IPS DF 19.7 (cell line): ENCODE measurements at regions not wholly inside any gene's neighbourhood (a gene's known extent, or its start where the extent isn't known, plus 50 kb on each side); places are given as distances from the start of the nearest gene placed in this dataset.
"Not testable (repeated sequence)": the region's sequence is repeated elsewhere in the genome, so short reads cannot be mapped to it uniquely, and the experiment has no call there.

ENCODE experiments used
- DNase-seq: peaks from one replicate; pipeline ENCODE4 v3.0.0-alpha.2; 2013; ENCODE audit warnings: low read depth, low spot score

- DNase-seq, result no peak
These were observed 227.3 kb upstream of the RSPO3 start for GRCh38 chr6:126891158-126891557.

- not testable (repeated sequence) for DNase-seq
These were observed 225.6 kb upstream of the RSPO3 start for GRCh38 chr6:126892869-126893268.

GRCh38 chr6:126897758-126898157 lies 220.7 kb upstream of the RSPO3 start:
- DNase-seq, result no peak

- no peak for DNase-seq
These were observed 214.3 kb upstream of the RSPO3 start for GRCh38 chr6:126904176-126904575.

GRCh38 chr6:126905917-126906316 lies 212.6 kb upstream of the RSPO3 start:
- DNase-seq, result no peak

GRCh38 chr6:126907312-126907711 lies 211.2 kb upstream of the RSPO3 start:
- no peak for DNase-seq

- DNase-seq, result no peak
These were observed 210.5 kb upstream of the RSPO3 start for GRCh38 chr6:126907996-126908395.

- no peak for DNase-seq
These were observed 209.0 kb upstream of the RSPO3 start for GRCh38 chr6:126909493-126909892.

GRCh38 chr6:126913651-126914050 lies 204.8 kb upstream of the RSPO3 start:
- DNase-seq, result no peak

- no peak for DNase-seq
These were observed 204.3 kb upstream of the RSPO3 start for GRCh38 chr6:126914172-126914571.

GRCh38 chr6:126914801-126915200 lies 203.7 kb upstream of the RSPO3 start:
- no peak for DNase-seq

- no peak for DNase-seq
These were observed 198.5 kb upstream of the RSPO3 start for GRCh38 chr6:126919947-126920346.

- DNase-seq, result no peak
These were observed 194.7 kb upstream of the RSPO3 start for GRCh38 chr6:126923807-126924206.

- DNase-seq, result no peak
These were observed 191.5 kb upstream of the RSPO3 start for GRCh38 chr6:126926926-126927325.

- no peak for DNase-seq
These were observed 190.6 kb upstream of the RSPO3 start for GRCh38 chr6:126927841-126928240.

- no peak for DNase-seq
These were observed 181.0 kb upstream of the RSPO3 start for GRCh38 chr6:126937426-126937825.

- DNase-seq, result no peak
These were observed 178.7 kb upstream of the RSPO3 start for GRCh38 chr6:126939784-126940183.

GRCh38 chr6:126941751-126942150 lies 176.7 kb upstream of the RSPO3 start:
- no peak for DNase-seq

- no peak for DNase-seq
These were observed 174.0 kb upstream of the RSPO3 start for GRCh38 chr6:126944512-126944911.

GRCh38 chr6:126945150-126945685 lies 173.3 kb upstream of the RSPO3 start:
- DNase-seq, result no peak

GRCh38 chr6:126945812-126946360 lies 172.6 kb upstream of the RSPO3 start:
- no peak for DNase-seq

GRCh38 chr6:126947070-126947469 lies 171.4 kb upstream of the RSPO3 start:
- no peak for DNase-seq

- DNase-seq, result no peak
These were observed 168.7 kb upstream of the RSPO3 start for GRCh38 chr6:126949786-126950185.

- DNase-seq, result no peak
These were observed 162.8 kb upstream of the RSPO3 start for GRCh38 chr6:126955621-126956020.
